HEK293 (cell line): ENCODE measurements at regions not wholly inside any gene's neighbourhood (a gene's known extent, or its start where the extent isn't known, plus 50 kb on each side); places are given as distances from the start of the nearest gene placed in this dataset.

Source experiments
- CTCF ChIA-PET: fragments of 350-600 bp; formaldehyde crosslinking; extraction: SDS; loops from one replicate; lab custom pipeline; 2021; ENCODE audit warnings: antibody characterized with exemption; lab: Yijun Ruan, JAX
- POLR2A ChIA-PET: fragments of 300-600 bp; formaldehyde crosslinking; extraction: SDS; loops from one replicate; lab custom pipeline; 2020; ENCODE audit warnings: antibody characterized with exemption, inconsistent platforms; lab: Yijun Ruan, JAX
- H3K27ac ChIP-seq: fragments of 200-500 bp; sonication (Bioruptor generic); 2 replicates; pipeline ENCODE4 v1.5.1; 2014; ENCODE audit warnings: low read depth, low read length, control low read depth, inconsistent platforms; ENCODE audit errors: extremely low read depth
- H3K36me3 ChIP-seq, 2 experiments: fragments of 200-500 bp in 1 of 2; sonication (Bioruptor generic) in 1 of 2; 1 replicate in 1 of 2; 2 replicates in 1 of 2; pipeline ENCODE4 v1.5.1; 2014 to 2017; ENCODE audit warnings: inconsistent platforms in 2 of 2, low read length in 2 of 2; ENCODE audit not compliant: control insufficient read depth in 2 of 2, insufficient read depth in 1 of 2
- H3K4me1 ChIP-seq: fragments of 200-500 bp; sonication (Bioruptor generic); 2 replicates; pipeline ENCODE4 v1.5.1; 2014; ENCODE audit warnings: mild to moderate bottlenecking, low read length, inconsistent platforms; ENCODE audit not compliant: control insufficient read depth, insufficient read depth
- H3K4me3 ChIP-seq: 2 replicates; pipeline ENCODE4 v1.5.1; 2011; ENCODE audit warnings: low read depth, mild to moderate bottlenecking, control low read depth, low read length, moderate library complexity
- H3K9me3 ChIP-seq: fragments of 200-500 bp; sonication (Bioruptor generic); 2 replicates; pipeline ENCODE4 v1.5.1; 2014; ENCODE audit warnings: low read depth, low read length, inconsistent platforms; ENCODE audit not compliant: control insufficient read depth, insufficient read depth
- ATF2 ChIP-seq: fragments of 450-650 bp; formaldehyde crosslinking; IDR thresholded peaks from 2 replicates; pipeline ENCODE4 v1.5.1; 2016; ENCODE audit warnings: missing biosample characterization, missing genetic modification characterization, low read depth
- HIC1 ChIP-seq: fragments of 450-650 bp; formaldehyde crosslinking; IDR thresholded peaks from 2 replicates; pipeline ENCODE4 v1.5.1; 2016; ENCODE audit warnings: missing biosample characterization, missing genetic modification characterization
- MZF1 ChIP-seq: fragments of 450-650 bp; formaldehyde crosslinking; IDR thresholded peaks from 2 replicates; pipeline ENCODE4 v1.5.1; 2017; ENCODE audit warnings: missing biosample characterization, missing genetic modification characterization, borderline replicate concordance
- ZBTB48 ChIP-seq: fragments of 450-650 bp; formaldehyde crosslinking; IDR thresholded peaks from 2 replicates; pipeline ENCODE4 v1.5.1; 2016; ENCODE audit warnings: missing biosample characterization, missing genetic modification characterization
- ZFP69B ChIP-seq: fragments of 450-650 bp; formaldehyde crosslinking; IDR thresholded peaks from 2 replicates; pipeline ENCODE4 v1.5.1; 2016; ENCODE audit warnings: missing biosample characterization, missing genetic modification characterization
- ZNF324 ChIP-seq: fragments of 450-650 bp; formaldehyde crosslinking; IDR thresholded peaks from 2 replicates; pipeline ENCODE4 v1.5.1; 2016; ENCODE audit warnings: missing biosample characterization, missing genetic modification characterization
- ZNF426 ChIP-seq: fragments of 450-650 bp; formaldehyde crosslinking; IDR thresholded peaks from 2 replicates; pipeline ENCODE4 v1.5.1; 2017; ENCODE audit warnings: missing biosample characterization, missing genetic modification characterization, mild to moderate bottlenecking, inconsistent platforms, moderate library complexity
- ZNF449 ChIP-seq: fragments of 450-650 bp; formaldehyde crosslinking; IDR thresholded peaks from 2 replicates; pipeline ENCODE4 v1.5.1; 2017; ENCODE audit warnings: missing biosample characterization, mild to moderate bottlenecking, missing genetic modification characterization, moderate library complexity
- ZNF510 ChIP-seq: fragments of 450-650 bp; formaldehyde crosslinking; IDR thresholded peaks from 2 replicates; pipeline ENCODE4 v1.5.1; 2018; ENCODE audit warnings: mild to moderate bottlenecking, missing genetic modification characterization, missing biosample characterization; ENCODE audit not compliant: insufficient replicate concordance
- ZNF518A ChIP-seq: fragments of 450-650 bp; formaldehyde crosslinking; conservative IDR thresholded peaks from 2 replicates; pipeline ENCODE4 v1.5.1; 2016; ENCODE audit warnings: low read depth, missing biosample characterization, missing genetic modification characterization
- ZNF549 ChIP-seq: fragments of 450-650 bp; IDR thresholded peaks from 2 replicates; pipeline ENCODE4 v1.5.1; 2018; ENCODE audit warnings: missing biosample characterization, missing genetic modification characterization, mild to moderate bottlenecking, inconsistent platforms, moderate library complexity
- ZNF561 ChIP-seq: fragments of 450-650 bp; IDR thresholded peaks from 2 replicates; pipeline ENCODE4 v1.5.1; 2018; ENCODE audit warnings: missing biosample characterization, missing genetic modification characterization, borderline replicate concordance
- ZNF626 ChIP-seq: fragments of 450-650 bp; sonication (Bioruptor Pico); formaldehyde crosslinking; IDR thresholded peaks from 2 replicates; pipeline ENCODE4 v1.5.1; 2018; ENCODE audit warnings: missing biosample characterization, missing genetic modification characterization, inconsistent platforms

GRCh38 chr7:124269774-124270173 lies 236.9 kb upstream of the TMEM229A start (continued):
- TF ChIP-seq ZNF518A (tag by site-specific recombination) (no peak), ZBTB48 (tag by site-specific recombination) (no peak), ZNF426 (tag by site-specific recombination) (no peak), HIC1 (tag by site-specific recombination) (no peak), ZNF549 (tag by site-specific recombination) (no peak), ZNF561 (tag by site-specific recombination) (no peak)

- TF ChIP-seq ZNF510 (tag by site-specific recombination) (no peak), ZNF626 (tag by site-specific recombination) (no peak), ZNF449 (tag by site-specific recombination) (no peak), ZNF324 (tag by site-specific recombination) (no peak), MZF1 (tag by site-specific recombination) (no peak), ZFP69B (no peak), ATF2 (no peak)
- TF ChIP-seq, all 188 proteins: peak for 0
- no peaks in the 10 kb centered on the region for H3K36me3 ChIP-seq
- ChIA-PET POLR2A (no interaction called here), CTCF (no interaction called here)
- no peak overlapping the region for H3K4me3 ChIP-seq
- no peak overlapping the region for H3K27ac ChIP-seq
- no peaks in the 10 kb centered on the region for H3K9me3 ChIP-seq
- no peaks in the 10 kb centered on the region for H3K4me1 ChIP-seq
Observed at GRCh38 chr7:124267154-124267553, 234.3 kb upstream of the TMEM229A start.
